ENCODE measurements at regions not wholly inside any gene's neighbourhood (a gene's known extent, or its start where the extent isn't known, plus 50 kb on each side); places are given as distances from the start of the nearest gene placed in this dataset.
A peak's percentile ranks its signal among the peaks of the same experiment; 100 is the strongest.

DNA sequence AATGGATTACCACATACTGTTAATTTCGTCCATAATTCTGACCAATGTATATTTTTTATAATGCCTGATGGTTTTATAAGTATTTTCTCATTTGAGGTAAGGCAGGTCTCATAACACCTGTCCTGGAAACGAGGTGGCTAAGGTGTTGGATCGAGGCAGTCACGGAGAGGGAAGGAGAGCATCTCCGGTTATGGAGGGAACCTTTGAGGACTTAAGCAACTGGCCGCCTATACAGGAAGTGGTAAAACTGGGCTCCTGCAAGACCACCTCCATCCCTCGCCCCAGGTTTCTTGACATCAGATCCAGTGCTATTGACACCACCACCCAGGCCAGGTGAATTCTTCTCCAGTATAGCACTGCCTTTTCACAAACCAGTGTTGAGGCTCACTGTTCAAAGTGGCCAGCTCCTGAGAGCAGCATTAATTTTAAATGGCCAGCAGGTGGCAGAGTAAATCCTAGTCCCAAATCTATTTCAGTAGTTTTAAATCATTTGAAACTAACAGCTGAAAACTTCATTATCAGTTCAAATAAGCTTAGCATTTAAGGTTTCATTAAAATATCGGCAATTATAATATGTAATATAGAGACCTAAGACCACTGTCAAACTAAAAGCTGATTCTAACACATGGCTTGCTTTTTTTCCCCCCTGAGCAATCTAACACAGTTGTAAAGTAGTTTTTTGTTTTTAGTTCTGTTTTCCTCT, 100.8 kb downstream of the PPM1A start:
- peak; percentile 29 for DNase-seq

DNA sequence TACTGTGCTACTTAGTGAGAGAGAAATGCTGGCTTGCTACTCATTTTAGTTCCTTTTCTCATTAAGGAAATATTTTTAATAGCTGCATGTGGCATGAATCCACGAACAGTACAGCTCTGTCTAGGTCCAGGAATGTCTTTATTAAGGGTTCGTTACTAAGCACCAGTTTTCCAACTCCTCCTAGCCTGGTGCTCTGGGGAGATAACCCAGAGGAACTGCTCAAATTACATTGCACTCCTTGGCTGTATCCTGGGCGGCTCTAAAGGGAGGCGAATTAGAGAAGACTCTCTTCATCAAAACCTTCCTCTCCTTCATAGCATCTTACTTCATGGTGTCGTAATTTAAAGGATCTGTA, 101.3 kb downstream of the PPM1A start:
- DNase-seq: peak; percentile 22

DNA sequence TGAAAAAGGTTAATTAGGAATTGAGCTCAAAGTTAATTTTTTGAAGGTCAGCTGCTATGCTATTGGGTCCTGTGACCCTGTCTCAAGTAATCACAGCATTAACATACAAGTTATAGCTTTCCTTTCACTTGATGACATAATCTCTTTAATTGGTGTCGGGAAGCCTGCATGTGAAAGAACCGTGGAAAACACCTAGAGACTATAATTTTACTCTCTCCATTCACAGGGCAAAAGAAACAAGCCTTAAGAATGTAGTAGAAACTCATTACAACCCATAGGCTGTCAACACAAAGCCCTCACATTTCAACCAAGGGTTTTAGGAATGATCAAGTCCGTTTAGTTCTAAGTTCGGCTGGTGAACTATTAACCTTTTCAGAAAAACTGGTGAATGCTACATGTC, 104.4 kb downstream of the PPM1A start:
- DNase-seq: no peak

DNA sequence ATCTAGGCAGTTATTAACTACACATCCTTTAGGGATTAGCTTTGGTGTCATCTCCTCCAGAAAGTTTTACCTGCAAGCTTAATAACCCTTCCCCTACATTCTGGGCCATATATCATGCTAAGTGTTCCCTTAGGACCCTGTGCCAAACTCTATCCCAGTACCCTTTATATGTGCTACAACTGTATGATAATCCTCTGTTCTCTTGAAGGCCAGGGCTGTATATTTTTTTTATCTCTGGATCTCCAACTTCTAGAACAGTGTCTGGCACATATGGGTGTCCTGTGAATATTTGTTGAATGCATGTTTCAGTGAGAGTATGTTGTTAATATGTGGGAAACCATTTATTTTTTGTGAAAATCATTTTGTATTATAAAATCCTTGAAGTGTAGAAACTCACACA, 106.7 kb downstream of the PPM1A start:
- no peak for DNase-seq

DNA sequence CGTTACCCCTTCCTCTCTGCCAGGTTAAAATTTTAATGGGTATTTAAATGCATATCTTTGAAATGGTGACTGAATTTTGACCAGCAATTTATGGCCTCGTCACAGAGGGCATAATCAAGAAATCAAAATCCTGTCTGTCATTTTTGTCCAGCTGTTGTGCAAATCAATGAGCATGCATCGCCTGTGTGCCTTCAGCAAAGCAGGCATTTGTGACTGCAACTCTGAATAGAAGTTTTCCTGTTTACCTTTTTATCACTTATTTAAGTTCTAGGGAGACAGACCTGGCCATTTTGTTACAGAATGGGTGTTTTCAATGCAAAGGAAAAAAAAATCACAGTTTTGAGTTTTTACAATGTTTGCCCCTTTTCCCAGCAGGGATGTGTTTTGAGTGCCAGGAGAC, 107.4 kb downstream of the PPM1A start:
- DNase-seq: no peak

DNA sequence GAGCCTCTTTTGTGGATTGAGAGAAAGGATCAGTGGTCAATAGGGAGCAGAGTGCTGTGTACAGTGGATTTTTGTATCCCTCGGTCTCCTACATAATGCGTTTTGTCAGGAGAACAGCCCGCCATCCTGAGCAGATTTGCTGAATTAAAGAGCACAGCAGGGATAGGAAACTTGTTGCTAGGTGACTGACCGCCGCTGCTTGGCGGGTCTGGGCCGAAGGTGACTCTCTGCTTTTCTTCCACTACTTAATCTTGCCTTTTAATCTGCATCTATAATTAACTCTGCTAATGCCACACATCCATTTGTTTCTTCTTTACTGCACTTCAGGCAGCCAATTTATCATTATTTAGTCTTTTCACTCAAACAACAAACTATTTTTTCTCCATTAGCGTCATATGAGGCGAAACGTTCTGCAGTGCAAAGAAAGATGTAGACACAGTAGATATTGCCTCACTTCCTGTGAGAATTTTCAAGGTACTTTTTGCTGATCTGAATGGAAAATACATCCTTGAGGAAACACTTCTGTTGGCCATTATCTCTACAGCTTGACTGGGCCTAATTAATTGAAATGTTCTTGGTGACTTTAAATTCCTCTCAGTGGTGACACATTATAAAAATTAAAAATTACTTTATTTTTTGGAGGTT, 108.0 kb downstream of the PPM1A start:
- peak; percentile 25 for DNase-seq

DNA sequence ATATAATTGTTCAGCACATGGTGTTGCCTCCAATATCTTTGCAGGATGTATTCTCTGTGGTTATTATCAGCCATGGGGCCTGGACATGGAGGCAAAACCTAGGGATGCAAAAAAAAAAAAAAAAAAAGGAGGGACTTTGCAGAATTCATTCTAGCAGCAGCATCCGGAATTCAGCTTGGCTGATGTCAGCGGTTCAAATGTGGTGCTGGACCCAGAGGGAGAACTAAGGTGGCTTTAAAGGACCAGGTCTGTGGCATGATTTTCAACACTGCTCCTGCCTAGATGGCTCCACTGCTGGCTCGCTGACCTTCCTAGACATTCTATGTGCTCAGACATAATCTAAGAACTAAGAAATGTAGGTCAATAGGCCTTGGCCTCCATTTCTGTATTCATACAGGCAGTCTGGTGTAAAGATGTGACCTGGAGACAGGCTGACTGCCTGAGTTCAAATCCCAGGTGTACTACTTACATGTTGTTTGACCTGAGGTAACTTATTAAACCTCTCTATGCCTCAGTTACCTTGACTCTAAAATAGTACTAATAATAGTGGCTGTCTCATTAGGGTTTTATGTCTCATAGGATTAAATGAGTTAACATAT, 108.6 kb downstream of the PPM1A start:
- no peak for DNase-seq

DNA sequence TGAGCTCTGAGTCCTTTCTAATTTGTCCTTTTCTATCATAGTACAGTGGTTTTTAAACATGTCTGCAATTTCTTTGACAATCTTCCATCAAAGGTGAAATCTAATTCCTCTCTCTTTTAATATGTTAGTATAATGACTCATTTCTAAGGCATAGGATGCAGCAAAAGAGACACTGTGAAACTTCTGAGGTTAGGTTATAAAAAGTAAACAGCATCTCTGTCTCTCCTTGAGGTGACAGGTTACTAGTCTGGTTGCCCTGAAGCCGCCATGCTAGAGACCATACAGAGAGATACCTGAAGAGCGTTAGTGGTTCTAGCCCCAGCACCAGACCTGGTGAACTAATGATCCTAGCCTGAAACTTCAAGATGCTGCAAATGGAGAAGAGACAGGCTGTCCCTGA, 114.3 kb downstream of the PPM1A start:
- no peak for DNase-seq

DNA sequence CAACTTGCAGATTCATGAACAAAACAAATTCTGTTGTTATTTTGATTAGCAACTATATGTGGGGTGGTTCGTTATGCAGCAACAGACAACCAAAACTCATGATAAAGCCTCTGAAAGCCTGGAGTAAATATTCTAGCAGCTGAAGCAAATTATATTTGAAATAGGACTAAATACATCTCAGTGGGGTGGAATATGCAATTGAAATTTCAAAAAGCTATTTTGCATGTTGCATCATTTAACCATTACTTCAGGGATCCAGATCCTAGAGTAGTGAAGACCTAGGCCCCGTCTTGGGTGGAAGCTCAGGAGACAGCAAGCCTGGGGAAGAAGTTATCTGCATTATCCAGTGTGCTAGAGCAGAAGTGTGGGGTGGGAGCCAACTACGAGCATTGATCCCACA, 114.7 kb downstream of the PPM1A start:
- DNase-seq: no peak

DNA sequence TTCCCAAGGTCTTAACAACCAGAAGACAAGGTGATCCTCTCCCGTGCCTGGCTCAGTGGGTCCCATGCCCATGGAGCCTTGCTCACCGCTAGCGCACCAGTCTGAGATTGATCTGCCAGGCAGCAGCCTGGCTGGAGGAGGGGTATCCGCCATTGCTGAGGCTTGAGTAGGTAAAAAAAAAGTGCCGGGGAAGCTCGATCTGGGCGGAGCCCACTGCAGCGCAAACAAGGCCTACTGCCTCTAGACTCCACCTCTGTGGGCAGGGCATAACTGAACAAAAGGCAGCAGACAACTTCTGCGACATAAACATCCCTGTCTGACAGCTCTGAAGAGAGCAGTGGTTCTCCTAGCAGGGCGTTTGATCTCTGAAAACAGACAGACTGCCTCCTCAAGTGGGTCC, 104.0 kb downstream of the C14orf39 start:
- no peak for DNase-seq

Measured in femur (tissue), 1 donor.